HCT116 (cell line): ENCODE measurements at regions not wholly inside any gene's neighbourhood (a gene's known extent, or its start where the extent isn't known, plus 50 kb on each side); places are given as distances from the start of the nearest gene placed in this dataset.

Source experiments
- ATAC-seq: fragments of 200-7000 bp; cut with Tn5 transposase; 2 replicates; pipeline ENCODE4 v1.9.1; 2020; ENCODE audit warnings: mild to moderate bottlenecking, moderate library complexity
- BruUV-seq: library from RNA; stranded (reverse); fragments of 400-500 nt; replicated peaks from 2 replicates; lab custom pipeline; 2021; lab: Mats Ljungman, UMichigan
- CTCF ChIA-PET: fragments of 300-600 bp; sonication (Branson Sonifier 250); formaldehyde crosslinking; loops from one replicate; lab custom pipeline; 2021; ENCODE audit warnings: antibody characterized with exemption; lab: Charles Lee
- POLR2A ChIA-PET: fragments of 300-600, 350-600 bp; sonication (Branson Sonifier 250); formaldehyde crosslinking; loops from one replicate; lab custom pipeline; 2021; ENCODE audit warnings: antibody characterized with exemption; lab: Charles Lee
- RAD21 ChIA-PET, 2 experiments: fragments of 300-600 bp; sonication (Branson Sonifier 250); formaldehyde crosslinking; loops; one replicate each; lab custom pipeline; 2023; ENCODE audit warnings: low total read pairs in 2 of 2; ENCODE audit not compliant: uncharacterized antibody in 2 of 2, unreplicated experiment in 2 of 2, low non-redundant PET in 1 of 2; lab: Charles Lee
- DNase-seq: peaks from one replicate; pipeline ENCODE4 v3.0.0-alpha.2; 2010; ENCODE audit warnings: low read depth, low spot score
- H2AFZ ChIP-seq: fragments of 200-600 bp; shearing (Covaris generic), sonication (generic); 2 replicates; pipeline ENCODE4 v1.6.1; 2017; ENCODE audit warnings: low read depth, mixed run types, mixed read lengths, antibody characterized with exemption, low read length; ENCODE audit not compliant: poor library complexity, severe bottlenecking
- H3K27ac ChIP-seq: 2 replicates; pipeline ENCODE4 v1.5.1; 2012; ENCODE audit warnings: low read depth, low read length
- H3K27me3 ChIP-seq: fragments of 200-600 bp; sonication (generic); 2 replicates; pipeline ENCODE4 v1.6.1; 2016; ENCODE audit warnings: mixed run types, low read length, mixed read lengths; ENCODE audit not compliant: insufficient read depth
- H3K36me3 ChIP-seq, 2 experiments: fragments of 200-500 bp in 1 of 2; fragments of 200-600 bp in 1 of 2; sonication (Bioruptor generic) in 1 of 2; sonication (generic) in 1 of 2; 2 replicates each; pipeline versions ENCODE4 v1.5.1 to v1.6.1; 2014 to 2016; ENCODE audit warnings: low read length in 2 of 2, inconsistent platforms in 1 of 2, mixed read lengths in 1 of 2, mixed run types in 1 of 2; ENCODE audit not compliant: insufficient read depth in 2 of 2, control insufficient read depth in 1 of 2
- H3K4me1 ChIP-seq, 2 experiments: fragments of 200-600 bp in 1 of 2; sonication (generic) in 1 of 2; 2 replicates each; pipeline versions ENCODE4 v1.5.1 to v1.6.1; 2012 to 2017; ENCODE audit warnings: low read length in 2 of 2, inconsistent platforms in 1 of 2, mild to moderate bottlenecking in 1 of 2, mixed read lengths in 1 of 2, mixed run types in 1 of 2, moderate library complexity in 1 of 2; ENCODE audit not compliant: insufficient read depth in 2 of 2, control insufficient read depth in 1 of 2
- H3K4me2 ChIP-seq: fragments of 200-600 bp; sonication (generic); 2 replicates; pipeline ENCODE4 v1.6.1; 2017; ENCODE audit warnings: mixed run types, low read length, mixed read lengths
- H3K4me3 ChIP-seq, 2 experiments: fragments of 200-600 bp in 1 of 2; sonication (generic) in 1 of 2; replicated peaks in 1 of 2; 2 replicates each; pipeline ENCODE4 v1.5.1; 2011 to 2016; ENCODE audit warnings: low read length in 2 of 2, control low read depth in 1 of 2, low read depth in 1 of 2, mild to moderate bottlenecking in 1 of 2, mixed read lengths in 1 of 2, mixed run types in 1 of 2
- H3K79me2 ChIP-seq: fragments of 200-600 bp; sonication (generic); 2 replicates; pipeline ENCODE4 v1.6.1; 2017; ENCODE audit warnings: mild to moderate bottlenecking, mixed run types, low read length, moderate library complexity, mixed read lengths; ENCODE audit not compliant: insufficient read depth
- H3K9ac ChIP-seq: fragments of 200-600 bp; sonication (generic); 2 replicates; pipeline ENCODE4 v1.6.1; 2016; ENCODE audit warnings: low read length, mixed read lengths
- H3K9me2 ChIP-seq: fragments of 200-600 bp; sonication (generic), shearing (Covaris generic); 2 replicates; pipeline ENCODE4 v1.6.1; 2017; ENCODE audit warnings: mixed run types, mild to moderate bottlenecking, moderate library complexity; ENCODE audit not compliant: insufficient read depth
- H3K9me3 ChIP-seq, 2 experiments: fragments of 200-500 bp in 1 of 2; fragments of 200-600 bp in 1 of 2; sonication (Bioruptor generic) in 1 of 2; sonication (generic) in 1 of 2; 2 replicates each; pipeline ENCODE4 v1.6.1; 2014 to 2017; ENCODE audit warnings: low read length in 2 of 2, mixed read lengths in 2 of 2, inconsistent platforms in 1 of 2, low read depth in 1 of 2, mild to moderate bottlenecking in 1 of 2, mixed run types in 1 of 2, moderate library complexity in 1 of 2; ENCODE audit not compliant: control insufficient read depth in 1 of 2, insufficient read depth in 1 of 2
- H4K20me1 ChIP-seq: fragments of 200-600 bp; sonication (generic), shearing (Covaris generic); 2 replicates; pipeline ENCODE4 v1.6.1; 2017; ENCODE audit warnings: mixed run types, mild to moderate bottlenecking, moderate library complexity; ENCODE audit not compliant: insufficient read depth
- CBX3 ChIP-seq: IDR thresholded peaks from 2 replicates; pipeline ENCODE4 v1.6.1; 2012; ENCODE audit warnings: low read depth
- CEBPB ChIP-seq: IDR thresholded peaks from 2 replicates; pipeline ENCODE4 v1.6.1; 2012; ENCODE audit warnings: low read depth
- EZH2phosphoT487 ChIP-seq: fragments of 200-600 bp; IDR thresholded peaks from 2 replicates; pipeline ENCODE4 v1.6.1; 2018; ENCODE audit warnings: antibody characterized with exemption, borderline replicate concordance
- FOSL1 ChIP-seq: IDR thresholded peaks from 2 replicates; pipeline ENCODE4 v1.6.1; 2012; ENCODE audit warnings: low read depth
- POLR2A ChIP-seq: IDR thresholded peaks from 2 replicates; pipeline ENCODE4 v1.7.0; 2011; ENCODE audit warnings: borderline replicate concordance; ENCODE audit not compliant: insufficient read depth, insufficient read length; ENCODE audit errors: extremely low read depth
- POLR2AphosphoS5 ChIP-seq: IDR thresholded peaks from 2 replicates; pipeline ENCODE4 v1.6.1; 2011; ENCODE audit warnings: mild to moderate bottlenecking, low read depth, low read length, moderate library complexity
- RAD21 ChIP-seq: IDR thresholded peaks from 2 replicates; pipeline ENCODE4 v1.6.1; 2012; ENCODE audit warnings: low read depth, mild to moderate bottlenecking
- REST ChIP-seq: IDR thresholded peaks from 2 replicates; pipeline ENCODE4 v1.6.1; 2012; ENCODE audit warnings: low read depth
- SIN3A ChIP-seq: IDR thresholded peaks from 2 replicates; pipeline ENCODE4 v1.6.1; 2012; ENCODE audit warnings: low read depth
- SRF ChIP-seq: IDR thresholded peaks from 2 replicates; pipeline ENCODE4 v1.6.1; 2012; ENCODE audit warnings: low read depth
- ZFX ChIP-seq: fragments of 450-650 bp; IDR thresholded peaks from 2 replicates; pipeline ENCODE4 v1.6.1; 2017
- intact Hi-C: fragments of 100-400 bp; cut with micrococcal nuclease; formaldehyde crosslinking; loops from 2 replicates; pipeline ENCODE4 v1.10.0; 2022
- TF ChIP-seq, protein P1 (sequence below): IDR thresholded peaks from 2 replicates; pipeline ENCODE4 v1.6.1; 2012
- TF ChIP-seq, protein P2 (sequence below): IDR thresholded peaks from 2 replicates; pipeline ENCODE4 v1.6.1; 2011; ENCODE audit warnings: mild to moderate bottlenecking, low read length, moderate library complexity; ENCODE audit not compliant: insufficient replicate concordance; ENCODE audit errors: extremely low read depth
- TF ChIP-seq, protein P3 (sequence below): IDR thresholded peaks from 2 replicates; pipeline ENCODE4 v1.6.1; 2012

- ATAC-seq: no peak
- Histone ChIP-seq H3K9ac (no peak overlapping the region), H3K36me3 (no peaks in the 10 kb centered on the region), H3K79me2 (no peaks in the 10 kb centered on the region), H3K4me3 (no peak overlapping the region), H3K9me3 (peaks cover 0 to 24% of the 10 kb centered on the region in 2 experiments; a peak in 2 of 4 replicates), H3K4me1 (no peaks in the 10 kb centered on the region), H4K20me1 (no peaks in the 10 kb centered on the region), H3K4me2 (no peak overlapping the region), H2AFZ (no peak overlapping the region), H3K27ac (no peak overlapping the region), H3K9me2 (no peaks in the 10 kb centered on the region), H3K27me3 (no peaks in the 10 kb centered on the region)
- TF ChIP-seq POLR2AphosphoS5 (no peak), SIN3A (no peak), SRF (no peak), RAD21 (no peak), FOSL1 (no peak), CEBPB (no peak), REST (no peak), EZH2phosphoT487 (no peak), POLR2A (no peak), CBX3 (no peak), ZFX (no peak)
- TF ChIP-seq, protein P1, sequence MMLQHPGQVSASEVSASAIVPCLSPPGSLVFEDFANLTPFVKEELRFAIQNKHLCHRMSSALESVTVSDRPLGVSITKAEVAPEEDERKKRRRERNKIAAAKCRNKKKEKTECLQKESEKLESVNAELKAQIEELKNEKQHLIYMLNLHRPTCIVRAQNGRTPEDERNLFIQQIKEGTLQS: no peak
- TF ChIP-seq, protein P2, sequence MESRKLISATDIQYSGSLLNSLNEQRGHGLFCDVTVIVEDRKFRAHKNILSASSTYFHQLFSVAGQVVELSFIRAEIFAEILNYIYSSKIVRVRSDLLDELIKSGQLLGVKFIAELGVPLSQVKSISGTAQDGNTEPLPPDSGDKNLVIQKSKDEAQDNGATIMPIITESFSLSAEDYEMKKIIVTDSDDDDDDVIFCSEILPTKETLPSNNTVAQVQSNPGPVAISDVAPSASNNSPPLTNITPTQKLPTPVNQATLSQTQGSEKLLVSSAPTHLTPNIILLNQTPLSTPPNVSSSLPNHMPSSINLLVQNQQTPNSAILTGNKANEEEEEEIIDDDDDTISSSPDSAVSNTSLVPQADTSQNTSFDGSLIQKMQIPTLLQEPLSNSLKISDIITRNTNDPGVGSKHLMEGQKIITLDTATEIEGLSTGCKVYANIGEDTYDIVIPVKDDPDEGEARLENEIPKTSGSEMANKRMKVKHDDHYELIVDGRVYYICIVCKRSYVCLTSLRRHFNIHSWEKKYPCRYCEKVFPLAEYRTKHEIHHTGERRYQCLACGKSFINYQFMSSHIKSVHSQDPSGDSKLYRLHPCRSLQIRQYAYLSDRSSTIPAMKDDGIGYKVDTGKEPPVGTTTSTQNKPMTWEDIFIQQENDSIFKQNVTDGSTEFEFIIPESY: no peak
- TF ChIP-seq, protein P3, sequence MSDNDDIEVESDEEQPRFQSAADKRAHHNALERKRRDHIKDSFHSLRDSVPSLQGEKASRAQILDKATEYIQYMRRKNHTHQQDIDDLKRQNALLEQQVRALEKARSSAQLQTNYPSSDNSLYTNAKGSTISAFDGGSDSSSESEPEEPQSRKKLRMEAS: no peak
- DNase-seq: no peak
- POLR2A ChIA-PET: no interaction called here
- intact Hi-C loops: no loop called here
- CTCF ChIA-PET: no interaction called here
- RAD21 ChIA-PET: no interaction called here
- BruUV-seq: no TSS peak
These were observed 136.6 kb upstream of the LRRN1 start for GRCh38 chr3:3662610-3663009.
